Kidney epithelial cell (primary cell): ENCODE measurements at regions not wholly inside any gene's neighbourhood (a gene's known extent, or its start where the extent isn't known, plus 50 kb on each side); places are given as distances from the start of the nearest gene placed in this dataset.

Source experiments
- DNase-seq: peaks from one replicate; pipeline ENCODE4 v3.0.0-alpha.2; 2010; ENCODE audit warnings: low read depth
- H3K27me3 ChIP-seq: 2 replicates; pipeline ENCODE4 v1.6.0; 2011; ENCODE audit warnings: low read length; ENCODE audit not compliant: control insufficient read depth, insufficient read depth
- H3K36me3 ChIP-seq: 2 replicates; pipeline ENCODE4 v1.5.1; 2011; ENCODE audit warnings: low read length; ENCODE audit not compliant: control insufficient read depth, insufficient read depth
- H3K4me3 ChIP-seq: 2 replicates; pipeline ENCODE4 v1.5.1; 2011; ENCODE audit warnings: low read depth, mild to moderate bottlenecking, control low read depth, low read length
- CTCF ChIP-seq: IDR thresholded peaks from 2 replicates; pipeline ENCODE4 v1.5.1; 2011; ENCODE audit warnings: mild to moderate bottlenecking, moderate library complexity, low read length, control low read depth, inconsistent platforms; ENCODE audit not compliant: insufficient read depth, poor library complexity, severe bottlenecking

GRCh38 chr7:41892356-41893100, 189.6 kb upstream of the INHBA start:
- no peak overlapping the region for H3K4me3 ChIP-seq
- TF ChIP-seq CTCF, result peak; percentile 14
- no peak for DNase-seq
- no peaks in the 10 kb centered on the region for H3K27me3 ChIP-seq
- H3K36me3 ChIP-seq, result no peaks in the 10 kb centered on the region

GRCh38 chr7:41891950-41892349, 189.1 kb upstream of the INHBA start:
- TF ChIP-seq CTCF, result no peak
- Histone ChIP-seq H3K27me3 (no peaks in the 10 kb centered on the region), H3K4me3 (no peak overlapping the region), H3K36me3 (no peaks in the 10 kb centered on the region)
- DNase-seq, result no peak

- no peaks in the 10 kb centered on the region for H3K36me3 ChIP-seq
- TF ChIP-seq CTCF, result no peak
- H3K4me3 ChIP-seq, result no peak overlapping the region
- no peak for DNase-seq
- H3K27me3 ChIP-seq, result no peaks in the 10 kb centered on the region
Measured at GRCh38 chr7:41890631-41891274, 187.9 kb upstream of the INHBA start.

GRCh38 chr7:41889472-41889871, 186.6 kb upstream of the INHBA start:
- no peak for DNase-seq
- H3K27me3 ChIP-seq, result no peaks in the 10 kb centered on the region
- no peak overlapping the region for H3K4me3 ChIP-seq
- no peaks in the 10 kb centered on the region for H3K36me3 ChIP-seq
- TF ChIP-seq CTCF, result no peak

DNA sequence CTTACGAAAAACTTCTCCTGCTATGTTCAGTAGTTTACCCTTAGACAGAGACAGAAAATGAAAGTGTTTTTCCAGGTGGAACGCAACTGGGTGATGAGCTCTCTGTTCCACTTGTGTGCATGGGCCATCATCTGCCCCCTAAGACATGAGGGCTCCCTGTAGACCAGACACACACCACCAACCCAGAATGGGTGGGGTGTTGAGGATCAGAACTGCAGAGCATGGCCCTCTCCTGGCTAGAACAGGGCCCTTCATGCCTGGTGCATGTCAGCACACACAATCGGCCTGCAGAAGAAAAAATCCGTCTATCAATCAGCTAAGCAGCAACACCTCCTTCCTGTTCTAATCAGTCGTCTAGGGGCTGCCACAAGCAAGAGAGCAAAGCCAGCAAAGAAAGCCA, 186.2 kb upstream of the INHBA start:
- no peak for DNase-seq
- no peak overlapping the region for H3K4me3 ChIP-seq
- no peaks in the 10 kb centered on the region for H3K27me3 ChIP-seq
- no peaks in the 10 kb centered on the region for H3K36me3 ChIP-seq
- no peak for TF ChIP-seq CTCF
